Upper lobe of left lung (tissue), 4 donors: ENCODE measurements at regions not wholly inside any gene's neighbourhood (a gene's known extent, or its start where the extent isn't known, plus 50 kb on each side); places are given as distances from the start of the nearest gene placed in this dataset.

Source experiments
- POLR2A ChIP-seq, 4 donors: fragments of 450-650 bp; IDR thresholded peaks; one replicate each; pipeline ENCODE4 v1.5.1; 2016 to 2017; ENCODE audit warnings: antibody characterized with exemption in 4 of 4, mild to moderate bottlenecking in 2 of 4
- POLR2AphosphoS5 ChIP-seq, 2 donors: sonication (generic); formaldehyde crosslinking; IDR thresholded peaks; one replicate each; pipeline ENCODE4 v1.5.1; 2017; ENCODE audit warnings: antibody characterized with exemption in 2 of 2
- TF ChIP-seq, protein P1 (sequence below), 6 experiments: fragments of 450-650 bp in 4 of 6; fragments of 200-600 bp in 2 of 6; sonication (generic) in 2 of 6; IDR thresholded peaks; one replicate each; pipeline ENCODE4 v1.5.1; 2016 to 2019; ENCODE audit warnings: antibody characterized with exemption in 6 of 6

DNA sequence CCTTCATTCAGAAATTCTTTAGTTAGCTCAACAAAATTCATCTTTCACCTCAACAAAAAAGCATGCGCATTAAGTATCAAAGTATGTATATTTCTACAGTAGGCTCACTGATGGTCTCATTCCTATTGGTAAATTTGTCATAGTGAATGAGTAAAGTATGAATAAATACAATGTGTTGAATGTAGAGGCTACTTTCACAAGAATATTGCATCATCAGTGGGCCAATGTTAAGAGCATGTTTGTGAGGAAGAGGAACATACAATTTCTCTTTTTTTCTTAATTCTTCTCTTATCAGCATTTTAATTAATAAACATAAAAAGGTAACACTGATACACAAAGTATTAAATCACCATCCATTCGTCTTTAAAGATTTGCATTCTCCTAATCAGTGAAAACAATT is 505.1 kb downstream of the CETN3 start:
- TF ChIP-seq, protein P1, sequence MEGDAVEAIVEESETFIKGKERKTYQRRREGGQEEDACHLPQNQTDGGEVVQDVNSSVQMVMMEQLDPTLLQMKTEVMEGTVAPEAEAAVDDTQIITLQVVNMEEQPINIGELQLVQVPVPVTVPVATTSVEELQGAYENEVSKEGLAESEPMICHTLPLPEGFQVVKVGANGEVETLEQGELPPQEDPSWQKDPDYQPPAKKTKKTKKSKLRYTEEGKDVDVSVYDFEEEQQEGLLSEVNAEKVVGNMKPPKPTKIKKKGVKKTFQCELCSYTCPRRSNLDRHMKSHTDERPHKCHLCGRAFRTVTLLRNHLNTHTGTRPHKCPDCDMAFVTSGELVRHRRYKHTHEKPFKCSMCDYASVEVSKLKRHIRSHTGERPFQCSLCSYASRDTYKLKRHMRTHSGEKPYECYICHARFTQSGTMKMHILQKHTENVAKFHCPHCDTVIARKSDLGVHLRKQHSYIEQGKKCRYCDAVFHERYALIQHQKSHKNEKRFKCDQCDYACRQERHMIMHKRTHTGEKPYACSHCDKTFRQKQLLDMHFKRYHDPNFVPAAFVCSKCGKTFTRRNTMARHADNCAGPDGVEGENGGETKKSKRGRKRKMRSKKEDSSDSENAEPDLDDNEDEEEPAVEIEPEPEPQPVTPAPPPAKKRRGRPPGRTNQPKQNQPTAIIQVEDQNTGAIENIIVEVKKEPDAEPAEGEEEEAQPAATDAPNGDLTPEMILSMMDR (IDR thresholded peaks at IDR 0.05) = no peak
- no peak for TF ChIP-seq POLR2A (IDR thresholded peaks at IDR 0.05)
- TF ChIP-seq POLR2AphosphoS5 (IDR thresholded peaks at IDR 0.05) = no peak
